Liver (tissue), 8 donors: ENCODE measurements at regions not wholly inside any gene's neighbourhood (a gene's known extent, or its start where the extent isn't known, plus 50 kb on each side); places are given as distances from the start of the nearest gene placed in this dataset.

Source experiments
- DNase-seq: peaks from one replicate; pipeline ENCODE4 v3.0.0-alpha.2; 2017; ENCODE audit warnings: low spot score
- H3K27ac ChIP-seq, 2 donors: one replicate each; pipeline ENCODE4 v1.7.0; 2013; ENCODE audit warnings: inconsistent platforms in 2 of 2, low read length in 2 of 2, control low read depth in 1 of 2, low read depth in 1 of 2, mild to moderate bottlenecking in 1 of 2
- H3K27me3 ChIP-seq, 4 donors: one replicate each; pipeline versions ENCODE4 v1.6.1 to v1.7.0; 2013; ENCODE audit warnings: low read length in 3 of 4, inconsistent platforms in 1 of 4, mild to moderate bottlenecking in 1 of 4, moderate library complexity in 1 of 4; ENCODE audit not compliant: control insufficient read depth in 4 of 4, insufficient read depth in 4 of 4
- H3K36me3 ChIP-seq, 4 donors: one replicate each; pipeline versions ENCODE4 v1.6.1 to v1.7.0; 2013; ENCODE audit warnings: low read length in 3 of 4, mild to moderate bottlenecking in 3 of 4, low read depth in 1 of 4, moderate library complexity in 1 of 4; ENCODE audit not compliant: control insufficient read depth in 4 of 4, insufficient read depth in 3 of 4
- H3K4me1 ChIP-seq, 4 donors: one replicate each; pipeline versions ENCODE4 v1.6.1 to v1.7.0; 2013; ENCODE audit warnings: low read length in 3 of 4, mild to moderate bottlenecking in 3 of 4, moderate library complexity in 1 of 4; ENCODE audit not compliant: control insufficient read depth in 4 of 4, insufficient read depth in 4 of 4
- H3K4me3 ChIP-seq, 3 donors: one replicate each; pipeline versions ENCODE4 v1.6.1 to v1.7.0; 2013; ENCODE audit warnings: low read length in 3 of 3, control low read depth in 1 of 3, low read depth in 1 of 3, mild to moderate bottlenecking in 1 of 3
- H3K9ac ChIP-seq, 2 donors: one replicate each; pipeline ENCODE4 v1.7.0; 2013; ENCODE audit warnings: low read length in 2 of 2, mild to moderate bottlenecking in 2 of 2, moderate library complexity in 2 of 2, control low read depth in 1 of 2, low read depth in 1 of 2
- H3K9me3 ChIP-seq, 4 donors: one replicate each; pipeline versions ENCODE4 v1.6.1 to v1.7.0; 2013; ENCODE audit warnings: low read length in 3 of 4; ENCODE audit not compliant: control insufficient read depth in 4 of 4
- EGR1 ChIP-seq, 2 donors: IDR thresholded peaks; 2 replicates each; pipeline ENCODE4 v1.6.1; 2016 to 2018; ENCODE audit warnings: antibody characterized with exemption in 2 of 2, low read depth in 2 of 2
- FOXA1 ChIP-seq: IDR thresholded peaks from 2 replicates; pipeline ENCODE4 v1.6.1; 2016; ENCODE audit warnings: antibody characterized with exemption
- HNF4A ChIP-seq, 2 donors: conservative IDR thresholded peaks; 2 replicates each; pipeline ENCODE4 v1.6.1; 2016; ENCODE audit warnings: antibody characterized with exemption in 2 of 2, mild to moderate bottlenecking in 2 of 2
- HNF4G ChIP-seq: IDR thresholded peaks from 2 replicates; pipeline ENCODE4 v1.6.1; 2016; ENCODE audit warnings: antibody characterized with exemption
- JUND ChIP-seq, 2 donors: IDR thresholded peaks; 2 replicates each; pipeline ENCODE4 v1.6.1; 2016; ENCODE audit warnings: antibody characterized with exemption in 2 of 2
- NR2F2 ChIP-seq: IDR thresholded peaks from 2 replicates; pipeline ENCODE4 v1.6.1; 2016; ENCODE audit warnings: antibody characterized with exemption
- RXRA ChIP-seq, 2 donors: IDR thresholded peaks; 2 replicates each; pipeline ENCODE4 v1.6.1; 2017 to 2018; ENCODE audit warnings: antibody characterized with exemption in 2 of 2, mild to moderate bottlenecking in 1 of 2
- SP1 ChIP-seq: IDR thresholded peaks from 2 replicates; pipeline ENCODE4 v1.6.1; 2018; ENCODE audit warnings: antibody characterized with exemption, mild to moderate bottlenecking
- TAF1 ChIP-seq: conservative IDR thresholded peaks from 2 replicates; pipeline ENCODE4 v1.6.1; 2016; ENCODE audit warnings: antibody characterized with exemption, mild to moderate bottlenecking
- YY1 ChIP-seq: IDR thresholded peaks from 2 replicates; pipeline ENCODE4 v1.6.1; 2016; ENCODE audit warnings: antibody characterized with exemption, mild to moderate bottlenecking
- WGBS: extraction: QIAGEN DNeasy Blood & Tissue Kit; methylation state at CpG from one replicate; pipeline ENCODE4 v1.1.7; 2013; 5-methylcytosine and 5-hydroxymethylcytosine counted together
- TF ChIP-seq, protein P1 (sequence below): IDR thresholded peaks from 2 replicates; pipeline ENCODE4 v1.6.1; 2016; ENCODE audit warnings: antibody characterized with exemption, mild to moderate bottlenecking
- TF ChIP-seq, protein P2 (sequence below): fragments of 150-350 bp; IDR thresholded peaks from 2 replicates; pipeline ENCODE4 v1.5.1; 2017; ENCODE audit warnings: improper control_type of control experiment, low read depth, low read length; ENCODE audit not compliant: missing input control
- TF ChIP-seq, protein P3 (sequence below): IDR thresholded peaks from 2 replicates; pipeline ENCODE4 v1.6.1; 2016; ENCODE audit warnings: antibody characterized with exemption
- TF ChIP-seq, protein P4 (sequence below): IDR thresholded peaks from 2 replicates; pipeline ENCODE4 v1.6.1; 2016; ENCODE audit warnings: antibody characterized with exemption
- donor health status: healthy.
- donor health status: healthy.
- donor health status: healthy.
- donor health status: healthy.
- donor health status: healthy.

DNA sequence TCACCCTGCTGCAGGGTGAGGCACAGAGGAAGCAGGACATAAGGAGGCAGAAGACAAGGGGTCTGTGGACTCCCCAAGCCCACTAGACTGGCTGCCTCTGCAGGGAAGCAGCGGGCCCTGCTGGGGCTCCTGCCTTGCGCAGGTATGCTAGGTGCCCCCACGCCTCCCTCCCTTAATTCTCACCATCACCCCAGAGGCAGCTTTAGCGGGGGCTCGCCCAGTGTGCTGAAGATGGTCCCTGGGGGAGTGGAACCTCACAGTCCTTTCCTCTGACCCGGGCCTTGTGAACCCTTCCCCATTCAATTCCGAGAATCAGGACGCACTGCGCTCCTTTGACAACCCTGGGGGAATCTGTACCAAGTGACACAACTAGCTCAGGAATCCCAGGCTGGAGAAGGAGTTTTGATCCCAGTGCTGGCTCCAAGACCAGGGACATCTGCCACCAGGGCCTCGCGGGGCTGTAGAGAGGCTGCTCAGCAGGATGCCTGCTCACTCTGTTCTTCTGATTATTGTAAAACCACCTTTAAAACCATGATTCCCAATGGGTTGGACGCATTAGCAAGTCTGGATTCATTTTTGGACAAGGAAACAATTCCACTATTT is 468.4 kb downstream of the TCERG1L start:
- DNase-seq, result no peak

DNA sequence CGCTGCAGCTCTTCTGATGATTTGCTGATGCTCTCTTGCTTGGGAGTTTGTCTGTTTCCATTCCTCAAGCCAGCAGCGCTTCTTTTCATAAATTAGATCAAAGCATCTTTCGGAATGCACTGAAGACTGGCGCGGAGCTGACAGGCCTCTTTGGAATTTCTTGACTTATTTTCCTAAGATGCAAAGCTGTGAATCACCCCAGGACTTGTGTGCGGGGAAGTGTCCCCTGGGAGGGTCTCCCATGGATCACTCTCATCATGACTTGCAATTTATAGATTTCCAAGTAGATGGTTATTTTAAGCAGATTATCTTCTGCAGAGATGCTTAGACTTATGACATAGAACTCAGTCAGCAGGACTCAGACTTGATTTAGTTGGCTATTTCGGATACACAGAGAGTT is 467.2 kb downstream of the TCERG1L start:
- H3K27ac ChIP-seq, result no peak overlapping the region
- no peak overlapping the region for H3K9ac ChIP-seq
- H3K36me3 ChIP-seq, result no peaks in the 10 kb centered on the region
- TF ChIP-seq SP1, result no peak
- no peak for TF ChIP-seq RXRA (IDR thresholded peaks at IDR 0.05)
- no peak for TF ChIP-seq EGR1 (IDR thresholded peaks at IDR 0.05; ENCODE audit: low read depth in 2 of 2)
- TF ChIP-seq, protein P1, sequence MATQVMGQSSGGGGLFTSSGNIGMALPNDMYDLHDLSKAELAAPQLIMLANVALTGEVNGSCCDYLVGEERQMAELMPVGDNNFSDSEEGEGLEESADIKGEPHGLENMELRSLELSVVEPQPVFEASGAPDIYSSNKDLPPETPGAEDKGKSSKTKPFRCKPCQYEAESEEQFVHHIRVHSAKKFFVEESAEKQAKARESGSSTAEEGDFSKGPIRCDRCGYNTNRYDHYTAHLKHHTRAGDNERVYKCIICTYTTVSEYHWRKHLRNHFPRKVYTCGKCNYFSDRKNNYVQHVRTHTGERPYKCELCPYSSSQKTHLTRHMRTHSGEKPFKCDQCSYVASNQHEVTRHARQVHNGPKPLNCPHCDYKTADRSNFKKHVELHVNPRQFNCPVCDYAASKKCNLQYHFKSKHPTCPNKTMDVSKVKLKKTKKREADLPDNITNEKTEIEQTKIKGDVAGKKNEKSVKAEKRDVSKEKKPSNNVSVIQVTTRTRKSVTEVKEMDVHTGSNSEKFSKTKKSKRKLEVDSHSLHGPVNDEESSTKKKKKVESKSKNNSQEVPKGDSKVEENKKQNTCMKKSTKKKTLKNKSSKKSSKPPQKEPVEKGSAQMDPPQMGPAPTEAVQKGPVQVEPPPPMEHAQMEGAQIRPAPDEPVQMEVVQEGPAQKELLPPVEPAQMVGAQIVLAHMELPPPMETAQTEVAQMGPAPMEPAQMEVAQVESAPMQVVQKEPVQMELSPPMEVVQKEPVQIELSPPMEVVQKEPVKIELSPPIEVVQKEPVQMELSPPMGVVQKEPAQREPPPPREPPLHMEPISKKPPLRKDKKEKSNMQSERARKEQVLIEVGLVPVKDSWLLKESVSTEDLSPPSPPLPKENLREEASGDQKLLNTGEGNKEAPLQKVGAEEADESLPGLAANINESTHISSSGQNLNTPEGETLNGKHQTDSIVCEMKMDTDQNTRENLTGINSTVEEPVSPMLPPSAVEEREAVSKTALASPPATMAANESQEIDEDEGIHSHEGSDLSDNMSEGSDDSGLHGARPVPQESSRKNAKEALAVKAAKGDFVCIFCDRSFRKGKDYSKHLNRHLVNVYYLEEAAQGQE, result no peak
- no peak for TF ChIP-seq HNF4G
- TF ChIP-seq HNF4A (conservative IDR thresholded peaks at IDR 0.05), result no peak
- no peak for TF ChIP-seq NR2F2
- TF ChIP-seq FOXA1, result no peak
- no peak for DNase-seq
- no peaks in the 10 kb centered on the region for H3K4me1 ChIP-seq
- H3K4me3 ChIP-seq, result no peak overlapping the region
- H3K27me3 ChIP-seq, result no peaks in the 10 kb centered on the region
- no peaks in the 10 kb centered on the region for H3K9me3 ChIP-seq
- WGBS, result 80% methylated on average over 7 of the region's 7 CpGs

More for the DNA sequence above, 468.4 kb downstream of the TCERG1L start:
- Histone ChIP-seq H3K4me3 (no peak overlapping the region), H3K9me3 (no peaks in the 10 kb centered on the region), H3K4me1 (no peaks in the 10 kb centered on the region), H3K9ac (no peak overlapping the region), H3K27me3 (no peaks in the 10 kb centered on the region), H3K27ac (no peak overlapping the region), H3K36me3 (no peaks in the 10 kb centered on the region)
- TF ChIP-seq FOXA1, result no peak
- TF ChIP-seq NR2F2, result no peak
- TF ChIP-seq, protein P2, sequence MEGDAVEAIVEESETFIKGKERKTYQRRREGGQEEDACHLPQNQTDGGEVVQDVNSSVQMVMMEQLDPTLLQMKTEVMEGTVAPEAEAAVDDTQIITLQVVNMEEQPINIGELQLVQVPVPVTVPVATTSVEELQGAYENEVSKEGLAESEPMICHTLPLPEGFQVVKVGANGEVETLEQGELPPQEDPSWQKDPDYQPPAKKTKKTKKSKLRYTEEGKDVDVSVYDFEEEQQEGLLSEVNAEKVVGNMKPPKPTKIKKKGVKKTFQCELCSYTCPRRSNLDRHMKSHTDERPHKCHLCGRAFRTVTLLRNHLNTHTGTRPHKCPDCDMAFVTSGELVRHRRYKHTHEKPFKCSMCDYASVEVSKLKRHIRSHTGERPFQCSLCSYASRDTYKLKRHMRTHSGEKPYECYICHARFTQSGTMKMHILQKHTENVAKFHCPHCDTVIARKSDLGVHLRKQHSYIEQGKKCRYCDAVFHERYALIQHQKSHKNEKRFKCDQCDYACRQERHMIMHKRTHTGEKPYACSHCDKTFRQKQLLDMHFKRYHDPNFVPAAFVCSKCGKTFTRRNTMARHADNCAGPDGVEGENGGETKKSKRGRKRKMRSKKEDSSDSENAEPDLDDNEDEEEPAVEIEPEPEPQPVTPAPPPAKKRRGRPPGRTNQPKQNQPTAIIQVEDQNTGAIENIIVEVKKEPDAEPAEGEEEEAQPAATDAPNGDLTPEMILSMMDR, result no peak
- TF ChIP-seq HNF4G, result no peak
- TF ChIP-seq, protein P3, sequence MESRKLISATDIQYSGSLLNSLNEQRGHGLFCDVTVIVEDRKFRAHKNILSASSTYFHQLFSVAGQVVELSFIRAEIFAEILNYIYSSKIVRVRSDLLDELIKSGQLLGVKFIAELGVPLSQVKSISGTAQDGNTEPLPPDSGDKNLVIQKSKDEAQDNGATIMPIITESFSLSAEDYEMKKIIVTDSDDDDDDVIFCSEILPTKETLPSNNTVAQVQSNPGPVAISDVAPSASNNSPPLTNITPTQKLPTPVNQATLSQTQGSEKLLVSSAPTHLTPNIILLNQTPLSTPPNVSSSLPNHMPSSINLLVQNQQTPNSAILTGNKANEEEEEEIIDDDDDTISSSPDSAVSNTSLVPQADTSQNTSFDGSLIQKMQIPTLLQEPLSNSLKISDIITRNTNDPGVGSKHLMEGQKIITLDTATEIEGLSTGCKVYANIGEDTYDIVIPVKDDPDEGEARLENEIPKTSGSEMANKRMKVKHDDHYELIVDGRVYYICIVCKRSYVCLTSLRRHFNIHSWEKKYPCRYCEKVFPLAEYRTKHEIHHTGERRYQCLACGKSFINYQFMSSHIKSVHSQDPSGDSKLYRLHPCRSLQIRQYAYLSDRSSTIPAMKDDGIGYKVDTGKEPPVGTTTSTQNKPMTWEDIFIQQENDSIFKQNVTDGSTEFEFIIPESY, result no peak
- TF ChIP-seq YY1, result no peak
- TF ChIP-seq RXRA (IDR thresholded peaks at IDR 0.05), result no peak
- no peak for TF ChIP-seq JUND (IDR thresholded peaks at IDR 0.05)
- TF ChIP-seq, protein P4, sequence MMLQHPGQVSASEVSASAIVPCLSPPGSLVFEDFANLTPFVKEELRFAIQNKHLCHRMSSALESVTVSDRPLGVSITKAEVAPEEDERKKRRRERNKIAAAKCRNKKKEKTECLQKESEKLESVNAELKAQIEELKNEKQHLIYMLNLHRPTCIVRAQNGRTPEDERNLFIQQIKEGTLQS, result no peak
- TF ChIP-seq SP1, result no peak
- no peak for TF ChIP-seq TAF1
- 81% methylated on average over 12 of the region's 12 CpGs for WGBS
